HCT116 (cell line): ENCODE measurements at regions not wholly inside any gene's neighbourhood (a gene's known extent, or its start where the extent isn't known, plus 50 kb on each side); places are given as distances from the start of the nearest gene placed in this dataset.

Source experiments
- ATAC-seq: fragments of 200-7000 bp; cut with Tn5 transposase; 2 replicates; pipeline ENCODE4 v1.9.1; 2020; ENCODE audit warnings: mild to moderate bottlenecking, moderate library complexity
- BruUV-seq: library from RNA; stranded (reverse); fragments of 400-500 nt; replicated peaks from 2 replicates; lab custom pipeline; 2021; lab: Mats Ljungman, UMichigan
- CTCF ChIA-PET: fragments of 300-600 bp; sonication (Branson Sonifier 250); formaldehyde crosslinking; loops from one replicate; lab custom pipeline; 2021; ENCODE audit warnings: antibody characterized with exemption; lab: Charles Lee
- POLR2A ChIA-PET: fragments of 300-600, 350-600 bp; sonication (Branson Sonifier 250); formaldehyde crosslinking; loops from one replicate; lab custom pipeline; 2021; ENCODE audit warnings: antibody characterized with exemption; lab: Charles Lee
- RAD21 ChIA-PET, 2 experiments: fragments of 300-600 bp; sonication (Branson Sonifier 250); formaldehyde crosslinking; loops; one replicate each; lab custom pipeline; 2023; ENCODE audit warnings: low total read pairs in 2 of 2; ENCODE audit not compliant: uncharacterized antibody in 2 of 2, unreplicated experiment in 2 of 2, low non-redundant PET in 1 of 2; lab: Charles Lee
- DNase-seq: peaks from one replicate; pipeline ENCODE4 v3.0.0-alpha.2; 2010; ENCODE audit warnings: low read depth, low spot score
- H2AFZ ChIP-seq: fragments of 200-600 bp; shearing (Covaris generic), sonication (generic); 2 replicates; pipeline ENCODE4 v1.6.1; 2017; ENCODE audit warnings: low read depth, mixed run types, mixed read lengths, antibody characterized with exemption, low read length; ENCODE audit not compliant: poor library complexity, severe bottlenecking
- H3K27ac ChIP-seq: 2 replicates; pipeline ENCODE4 v1.5.1; 2012; ENCODE audit warnings: low read depth, low read length
- H3K27me3 ChIP-seq: fragments of 200-600 bp; sonication (generic); 2 replicates; pipeline ENCODE4 v1.6.1; 2016; ENCODE audit warnings: mixed run types, low read length, mixed read lengths; ENCODE audit not compliant: insufficient read depth
- H3K36me3 ChIP-seq, 2 experiments: fragments of 200-500 bp in 1 of 2; fragments of 200-600 bp in 1 of 2; sonication (Bioruptor generic) in 1 of 2; sonication (generic) in 1 of 2; 2 replicates each; pipeline versions ENCODE4 v1.5.1 to v1.6.1; 2014 to 2016; ENCODE audit warnings: low read length in 2 of 2, inconsistent platforms in 1 of 2, mixed read lengths in 1 of 2, mixed run types in 1 of 2; ENCODE audit not compliant: insufficient read depth in 2 of 2, control insufficient read depth in 1 of 2
- H3K4me1 ChIP-seq, 2 experiments: fragments of 200-600 bp in 1 of 2; sonication (generic) in 1 of 2; 2 replicates each; pipeline versions ENCODE4 v1.5.1 to v1.6.1; 2012 to 2017; ENCODE audit warnings: low read length in 2 of 2, inconsistent platforms in 1 of 2, mild to moderate bottlenecking in 1 of 2, mixed read lengths in 1 of 2, mixed run types in 1 of 2, moderate library complexity in 1 of 2; ENCODE audit not compliant: insufficient read depth in 2 of 2, control insufficient read depth in 1 of 2
- H3K4me2 ChIP-seq: fragments of 200-600 bp; sonication (generic); 2 replicates; pipeline ENCODE4 v1.6.1; 2017; ENCODE audit warnings: mixed run types, low read length, mixed read lengths
- H3K4me3 ChIP-seq, 2 experiments: fragments of 200-600 bp in 1 of 2; sonication (generic) in 1 of 2; replicated peaks in 1 of 2; 2 replicates each; pipeline ENCODE4 v1.5.1; 2011 to 2016; ENCODE audit warnings: low read length in 2 of 2, control low read depth in 1 of 2, low read depth in 1 of 2, mild to moderate bottlenecking in 1 of 2, mixed read lengths in 1 of 2, mixed run types in 1 of 2
- H3K79me2 ChIP-seq: fragments of 200-600 bp; sonication (generic); 2 replicates; pipeline ENCODE4 v1.6.1; 2017; ENCODE audit warnings: mild to moderate bottlenecking, mixed run types, low read length, moderate library complexity, mixed read lengths; ENCODE audit not compliant: insufficient read depth
- H3K9ac ChIP-seq: fragments of 200-600 bp; sonication (generic); 2 replicates; pipeline ENCODE4 v1.6.1; 2016; ENCODE audit warnings: low read length, mixed read lengths
- H3K9me2 ChIP-seq: fragments of 200-600 bp; sonication (generic), shearing (Covaris generic); 2 replicates; pipeline ENCODE4 v1.6.1; 2017; ENCODE audit warnings: mixed run types, mild to moderate bottlenecking, moderate library complexity; ENCODE audit not compliant: insufficient read depth
- H3K9me3 ChIP-seq, 2 experiments: fragments of 200-500 bp in 1 of 2; fragments of 200-600 bp in 1 of 2; sonication (Bioruptor generic) in 1 of 2; sonication (generic) in 1 of 2; 2 replicates each; pipeline ENCODE4 v1.6.1; 2014 to 2017; ENCODE audit warnings: low read length in 2 of 2, mixed read lengths in 2 of 2, inconsistent platforms in 1 of 2, low read depth in 1 of 2, mild to moderate bottlenecking in 1 of 2, mixed run types in 1 of 2, moderate library complexity in 1 of 2; ENCODE audit not compliant: control insufficient read depth in 1 of 2, insufficient read depth in 1 of 2
- H4K20me1 ChIP-seq: fragments of 200-600 bp; sonication (generic), shearing (Covaris generic); 2 replicates; pipeline ENCODE4 v1.6.1; 2017; ENCODE audit warnings: mixed run types, mild to moderate bottlenecking, moderate library complexity; ENCODE audit not compliant: insufficient read depth
- CEBPB ChIP-seq: IDR thresholded peaks from 2 replicates; pipeline ENCODE4 v1.6.1; 2012; ENCODE audit warnings: low read depth
- EGR1 ChIP-seq: IDR thresholded peaks from 2 replicates; pipeline ENCODE4 v1.6.1; 2012; ENCODE audit warnings: low read depth
- EZH2phosphoT487 ChIP-seq: fragments of 200-600 bp; IDR thresholded peaks from 2 replicates; pipeline ENCODE4 v1.6.1; 2018; ENCODE audit warnings: antibody characterized with exemption, borderline replicate concordance
- POLR2A ChIP-seq: IDR thresholded peaks from 2 replicates; pipeline ENCODE4 v1.7.0; 2011; ENCODE audit warnings: borderline replicate concordance; ENCODE audit not compliant: insufficient read depth, insufficient read length; ENCODE audit errors: extremely low read depth
- RAD21 ChIP-seq: IDR thresholded peaks from 2 replicates; pipeline ENCODE4 v1.6.1; 2012; ENCODE audit warnings: low read depth, mild to moderate bottlenecking
- SP1 ChIP-seq: IDR thresholded peaks from 2 replicates; pipeline ENCODE4 v1.6.1; 2012; ENCODE audit warnings: low read depth
- SRF ChIP-seq: IDR thresholded peaks from 2 replicates; pipeline ENCODE4 v1.6.1; 2012; ENCODE audit warnings: low read depth
- TCF7L2 ChIP-seq: IDR thresholded peaks from 2 replicates; pipeline ENCODE4 v1.7.0; 2011; ENCODE audit warnings: borderline replicate concordance, inconsistent platforms; ENCODE audit not compliant: insufficient read depth, insufficient read length; ENCODE audit errors: extremely low read depth
- YY1 ChIP-seq: IDR thresholded peaks from 2 replicates; pipeline ENCODE4 v1.6.1; 2011; ENCODE audit warnings: low read length, low read depth, moderate library complexity, mild to moderate bottlenecking; ENCODE audit not compliant: insufficient replicate concordance; ENCODE audit errors: extremely low read depth
- intact Hi-C: fragments of 100-400 bp; cut with micrococcal nuclease; formaldehyde crosslinking; loops from 2 replicates; pipeline ENCODE4 v1.10.0; 2022
- TF ChIP-seq, protein P1 (sequence below): IDR thresholded peaks from 2 replicates; pipeline ENCODE4 v1.6.1; 2012; ENCODE audit warnings: low read depth

DNA sequence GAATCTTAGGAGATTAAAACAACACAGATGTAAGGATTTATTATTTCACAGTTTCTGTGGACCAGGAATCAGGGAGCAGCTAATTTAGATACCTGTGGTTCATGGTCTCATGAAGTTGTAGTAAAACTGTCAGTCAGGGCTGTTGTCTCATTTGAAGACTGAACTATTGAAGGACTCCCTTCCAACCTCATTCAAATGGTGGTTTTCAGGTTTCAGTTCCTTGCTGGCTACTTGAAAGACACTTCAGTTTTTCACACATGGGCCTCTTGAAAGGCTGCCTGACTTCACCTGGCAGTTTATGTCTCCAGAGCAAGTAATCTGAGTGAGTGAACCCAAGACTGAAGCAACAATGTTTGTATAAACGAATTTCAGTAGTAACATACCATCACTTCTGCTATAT lies 915.9 kb downstream of the PLA2G4A start:
- no TSS peak for BruUV-seq
- ATAC-seq (no peak), DNase-seq (no peak)
- POLR2A ChIA-PET, result no interaction called here
- H3K4me1 ChIP-seq, result no peaks in the 10 kb centered on the region
- intact Hi-C loops, result no loop called here
- H3K27ac ChIP-seq, result no peak overlapping the region
- H3K79me2 ChIP-seq, result no peaks in the 10 kb centered on the region
- H3K9me2 ChIP-seq, result 0 out of 2 replicates have a peak, but pooled peaks cover 4% of the 10 kb centered on the region
- RAD21 ChIA-PET, result no interaction called here
- H3K36me3 ChIP-seq, result no peaks in the 10 kb centered on the region
- no peak overlapping the region for H3K9ac ChIP-seq
- TF ChIP-seq TCF7L2, result no peak
- no peak for TF ChIP-seq RAD21
- no peak for TF ChIP-seq CEBPB
- TF ChIP-seq POLR2A, result no peak
- TF ChIP-seq YY1, result no peak
- TF ChIP-seq EZH2phosphoT487, result no peak
- TF ChIP-seq SRF, result no peak
- TF ChIP-seq SP1, result no peak
- no peak for TF ChIP-seq EGR1
- TF ChIP-seq, protein P1, sequence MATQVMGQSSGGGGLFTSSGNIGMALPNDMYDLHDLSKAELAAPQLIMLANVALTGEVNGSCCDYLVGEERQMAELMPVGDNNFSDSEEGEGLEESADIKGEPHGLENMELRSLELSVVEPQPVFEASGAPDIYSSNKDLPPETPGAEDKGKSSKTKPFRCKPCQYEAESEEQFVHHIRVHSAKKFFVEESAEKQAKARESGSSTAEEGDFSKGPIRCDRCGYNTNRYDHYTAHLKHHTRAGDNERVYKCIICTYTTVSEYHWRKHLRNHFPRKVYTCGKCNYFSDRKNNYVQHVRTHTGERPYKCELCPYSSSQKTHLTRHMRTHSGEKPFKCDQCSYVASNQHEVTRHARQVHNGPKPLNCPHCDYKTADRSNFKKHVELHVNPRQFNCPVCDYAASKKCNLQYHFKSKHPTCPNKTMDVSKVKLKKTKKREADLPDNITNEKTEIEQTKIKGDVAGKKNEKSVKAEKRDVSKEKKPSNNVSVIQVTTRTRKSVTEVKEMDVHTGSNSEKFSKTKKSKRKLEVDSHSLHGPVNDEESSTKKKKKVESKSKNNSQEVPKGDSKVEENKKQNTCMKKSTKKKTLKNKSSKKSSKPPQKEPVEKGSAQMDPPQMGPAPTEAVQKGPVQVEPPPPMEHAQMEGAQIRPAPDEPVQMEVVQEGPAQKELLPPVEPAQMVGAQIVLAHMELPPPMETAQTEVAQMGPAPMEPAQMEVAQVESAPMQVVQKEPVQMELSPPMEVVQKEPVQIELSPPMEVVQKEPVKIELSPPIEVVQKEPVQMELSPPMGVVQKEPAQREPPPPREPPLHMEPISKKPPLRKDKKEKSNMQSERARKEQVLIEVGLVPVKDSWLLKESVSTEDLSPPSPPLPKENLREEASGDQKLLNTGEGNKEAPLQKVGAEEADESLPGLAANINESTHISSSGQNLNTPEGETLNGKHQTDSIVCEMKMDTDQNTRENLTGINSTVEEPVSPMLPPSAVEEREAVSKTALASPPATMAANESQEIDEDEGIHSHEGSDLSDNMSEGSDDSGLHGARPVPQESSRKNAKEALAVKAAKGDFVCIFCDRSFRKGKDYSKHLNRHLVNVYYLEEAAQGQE, result no peak
- H2AFZ ChIP-seq, result no peak overlapping the region
- H3K4me3 ChIP-seq, result no peak overlapping the region
- H3K4me2 ChIP-seq, result no peak overlapping the region
- no peaks in the 10 kb centered on the region for H4K20me1 ChIP-seq
- H3K9me3 ChIP-seq, result no peaks in the 10 kb centered on the region
- H3K27me3 ChIP-seq, result no peaks in the 10 kb centered on the region
- CTCF ChIA-PET, result no interaction called here
